SK-N-MC (cell line): ENCODE measurements at regions not wholly inside any gene's neighbourhood (a gene's known extent, or its start where the extent isn't known, plus 50 kb on each side); places are given as distances from the start of the nearest gene placed in this dataset.

Experiments used
- EZH2 ChIP-seq: fragments of 200-600 bp; sonication (generic); IDR thresholded peaks from one replicate; pipeline ENCODE4 v1.6.1; 2017; ENCODE audit warnings: antibody characterized with exemption
- FOXP2 ChIP-seq: optimal IDR thresholded peaks from 2 replicates; pipeline ENCODE3; 2011; ENCODE audit warnings: mild to moderate bottlenecking, moderate library complexity; ENCODE audit not compliant: insufficient read depth; ENCODE audit errors: extremely low read length, control extremely low read depth
- POLR2AphosphoS5 ChIP-seq: IDR thresholded peaks from 2 replicates; pipeline ENCODE4 v1.6.1; 2012; ENCODE audit warnings: mild to moderate bottlenecking, low read depth, low read length, borderline replicate concordance

DNA sequence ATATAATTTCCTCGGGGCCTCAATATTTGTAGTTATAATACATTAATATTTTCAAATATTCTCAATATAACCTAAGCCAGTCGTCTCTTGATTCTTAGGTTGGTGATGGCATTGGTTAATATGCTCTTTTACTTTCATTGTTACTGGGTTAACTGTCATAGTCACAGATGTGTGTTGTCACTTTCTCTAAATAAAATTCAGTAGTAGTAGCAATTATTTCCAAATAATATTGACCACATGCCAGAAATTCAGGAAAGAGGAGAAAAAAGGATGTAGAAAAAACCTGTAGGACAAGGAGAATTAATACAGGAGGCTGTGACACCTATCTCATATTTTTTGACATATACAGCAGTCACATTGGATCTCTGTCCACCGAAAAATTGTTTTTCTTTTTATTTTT lies 322.7 kb upstream of the SLITRK6 start:
- no peak for TF ChIP-seq POLR2AphosphoS5
- TF ChIP-seq EZH2 = no peak
- TF ChIP-seq FOXP2 = no peak
